ENCODE measurements at regions not wholly inside any gene's neighbourhood (a gene's known extent, or its start where the extent isn't known, plus 50 kb on each side); places are given as distances from the start of the nearest gene placed in this dataset.
"Not testable (repeated sequence)": the region's sequence is repeated elsewhere in the genome, so short reads cannot be mapped to it uniquely, and the experiment has no call there.

DNA sequence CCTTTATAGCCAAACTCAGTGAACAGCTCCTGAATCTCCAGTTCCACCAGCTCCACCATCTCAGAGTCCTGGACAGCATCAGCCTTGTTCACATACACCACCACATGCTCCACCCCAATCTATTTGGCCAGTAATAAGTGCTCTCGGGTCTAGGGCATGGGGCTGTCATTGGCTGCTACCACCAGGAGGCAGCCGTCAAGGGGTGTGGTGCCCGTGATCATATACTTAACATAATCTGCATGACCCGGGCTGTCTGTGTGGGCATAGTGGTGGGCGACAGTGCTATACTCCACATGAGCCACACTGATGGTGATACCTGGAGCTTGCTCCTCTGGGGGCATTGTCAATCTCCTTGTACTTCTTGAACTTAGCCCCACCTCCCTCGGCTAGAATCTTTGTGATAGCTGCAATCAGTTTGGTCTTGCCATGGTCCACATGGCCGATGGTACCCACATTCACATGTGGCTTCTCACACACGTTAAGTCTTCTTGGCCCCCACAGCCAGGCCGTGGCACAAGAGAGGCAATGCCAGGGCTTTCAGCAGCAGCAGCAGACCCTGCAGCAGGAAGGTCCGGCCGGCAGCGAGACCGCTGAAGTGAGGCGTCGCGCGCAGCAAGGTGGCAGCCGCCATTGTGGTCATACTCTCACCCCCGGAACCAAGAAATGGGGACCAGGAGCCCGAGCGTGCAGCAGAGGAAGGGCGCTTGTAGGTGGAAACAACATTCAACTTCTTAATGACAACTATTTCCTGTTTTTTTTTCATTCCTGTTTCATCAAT is 210.3 kb upstream of the WSB1 start:
- in situ Hi-C loops (cut with HindIII; ENCODE audit: low pct_ligation_motif_present, low sequenced_read_pairs): no loop called here
- Histone ChIP-seq H3K27ac (no peak overlapping the region), H3K4me3 (ENCODE audit: low read depth, low read length) (no peak overlapping the region), H3K27me3 (replicated peaks) (no peaks in the 10 kb centered on the region), H3K36me3 (replicated peaks) (no peaks in the 10 kb centered on the region)
- no peak for DNase-seq
- TF ChIP-seq, protein P1, sequence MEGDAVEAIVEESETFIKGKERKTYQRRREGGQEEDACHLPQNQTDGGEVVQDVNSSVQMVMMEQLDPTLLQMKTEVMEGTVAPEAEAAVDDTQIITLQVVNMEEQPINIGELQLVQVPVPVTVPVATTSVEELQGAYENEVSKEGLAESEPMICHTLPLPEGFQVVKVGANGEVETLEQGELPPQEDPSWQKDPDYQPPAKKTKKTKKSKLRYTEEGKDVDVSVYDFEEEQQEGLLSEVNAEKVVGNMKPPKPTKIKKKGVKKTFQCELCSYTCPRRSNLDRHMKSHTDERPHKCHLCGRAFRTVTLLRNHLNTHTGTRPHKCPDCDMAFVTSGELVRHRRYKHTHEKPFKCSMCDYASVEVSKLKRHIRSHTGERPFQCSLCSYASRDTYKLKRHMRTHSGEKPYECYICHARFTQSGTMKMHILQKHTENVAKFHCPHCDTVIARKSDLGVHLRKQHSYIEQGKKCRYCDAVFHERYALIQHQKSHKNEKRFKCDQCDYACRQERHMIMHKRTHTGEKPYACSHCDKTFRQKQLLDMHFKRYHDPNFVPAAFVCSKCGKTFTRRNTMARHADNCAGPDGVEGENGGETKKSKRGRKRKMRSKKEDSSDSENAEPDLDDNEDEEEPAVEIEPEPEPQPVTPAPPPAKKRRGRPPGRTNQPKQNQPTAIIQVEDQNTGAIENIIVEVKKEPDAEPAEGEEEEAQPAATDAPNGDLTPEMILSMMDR (IDR thresholded peaks at IDR 0.05; ENCODE audit: low read depth, low read length, missing control alignments): no peak

DNA sequence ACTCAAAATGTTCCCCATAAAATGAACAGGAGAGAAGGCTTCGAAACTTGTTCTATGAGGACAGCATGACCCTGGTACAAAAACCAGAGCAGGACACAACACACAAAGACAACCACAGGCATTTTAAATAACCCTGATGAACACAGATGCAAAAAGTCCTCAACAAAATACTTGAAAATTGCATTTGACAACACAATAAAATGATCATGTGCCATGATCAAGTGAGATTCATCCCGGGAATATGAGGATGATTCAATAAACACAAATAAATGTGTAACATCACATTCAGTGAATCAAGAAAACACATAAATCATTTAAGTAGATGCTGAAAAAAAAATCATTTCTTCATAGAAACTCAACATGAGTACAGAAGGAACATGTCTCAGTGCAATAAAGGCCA is 208.4 kb upstream of the WSB1 start:
- TF ChIP-seq, protein P1 (IDR thresholded peaks at IDR 0.05; ENCODE audit: low read depth, low read length, missing control alignments): no peak
- H3K27ac ChIP-seq: no peak overlapping the region
- DNase-seq: no peak

DNA sequence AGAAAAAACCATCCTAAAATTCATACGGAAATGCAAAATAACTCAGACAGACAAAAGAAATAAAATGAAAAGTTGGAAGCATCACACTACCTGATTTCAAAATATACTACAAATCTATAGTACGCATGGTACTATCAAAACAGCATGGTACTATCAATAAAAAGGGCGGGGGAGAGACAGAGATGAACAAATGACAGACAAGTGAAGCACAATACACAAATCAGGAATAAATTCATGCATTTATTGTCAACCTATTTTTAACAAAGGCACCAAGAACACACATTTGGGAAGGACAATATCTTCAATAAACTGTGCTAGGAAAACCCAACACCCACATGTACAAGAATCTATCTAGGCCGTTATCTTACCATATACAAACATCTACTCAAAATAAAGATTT is 207.4 kb upstream of the WSB1 start:
- H3K27ac ChIP-seq: no peak overlapping the region
- TF ChIP-seq, protein P1 (IDR thresholded peaks at IDR 0.05; ENCODE audit: low read depth, low read length, missing control alignments): no peak
- H3K27me3 ChIP-seq (replicated peaks): no peaks in the 10 kb centered on the region
- no peak overlapping the region for H3K4me3 ChIP-seq (ENCODE audit: low read depth, low read length)
- no peak for DNase-seq
- in situ Hi-C loops (cut with HindIII; ENCODE audit: low pct_ligation_motif_present, low sequenced_read_pairs): no loop called here
- no peaks in the 10 kb centered on the region for H3K36me3 ChIP-seq (replicated peaks)

More for the DNA sequence above, 208.4 kb upstream of the WSB1 start:
- H3K4me3 ChIP-seq (ENCODE audit: low read depth, low read length): no peak overlapping the region
- H3K27me3 ChIP-seq (replicated peaks): no peaks in the 10 kb centered on the region
- no peaks in the 10 kb centered on the region for H3K36me3 ChIP-seq (replicated peaks)
- in situ Hi-C loops (cut with HindIII; ENCODE audit: low pct_ligation_motif_present, low sequenced_read_pairs): no loop called here

DNA sequence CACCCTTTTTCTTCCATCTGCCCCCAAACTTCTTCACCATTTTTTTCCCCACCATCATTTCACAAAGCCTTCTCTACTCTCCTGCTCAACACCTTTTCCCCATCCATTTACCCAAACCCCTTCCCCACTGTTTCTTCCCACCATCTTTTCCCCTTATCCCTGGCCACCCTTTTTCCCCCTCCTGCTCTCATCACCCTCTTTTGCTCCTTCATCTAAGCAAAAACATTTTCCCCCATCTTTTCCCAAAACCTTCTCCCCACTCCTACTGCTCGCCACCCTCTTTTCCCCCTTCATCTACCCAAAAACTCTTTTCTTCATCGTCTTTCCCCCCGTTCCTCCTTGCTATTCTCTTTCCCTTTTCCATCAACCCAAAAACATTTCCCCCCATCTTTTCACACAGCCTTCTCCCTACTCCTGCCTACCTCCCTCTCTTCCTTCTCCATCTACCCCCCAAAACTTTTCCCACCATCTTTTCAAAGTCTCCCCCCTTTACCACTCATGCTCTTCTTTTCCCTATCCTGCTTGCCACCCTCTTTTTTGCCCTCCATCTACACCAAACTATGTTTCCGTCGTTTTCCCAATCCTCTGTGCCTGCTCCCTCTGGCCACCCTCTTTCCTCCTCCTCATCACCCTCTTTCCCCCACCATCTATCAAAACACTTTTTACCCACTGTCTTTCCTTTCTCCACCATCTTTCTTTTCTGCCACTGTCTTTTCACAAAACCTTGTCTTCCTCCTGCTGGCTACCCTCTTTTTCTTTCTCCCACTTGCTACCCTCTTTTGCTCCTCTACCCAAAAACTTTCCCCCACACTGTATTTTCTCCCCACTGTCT is 205.8 kb upstream of the WSB1 start:
- Histone ChIP-seq H3K27ac (no peak overlapping the region), H3K27me3 (replicated peaks) (no peaks in the 10 kb centered on the region), H3K4me3 (ENCODE audit: low read depth, low read length) (no peak overlapping the region), H3K36me3 (replicated peaks) (no peaks in the 10 kb centered on the region)
- DNase-seq: no peak
- in situ Hi-C loops (cut with HindIII; ENCODE audit: low pct_ligation_motif_present, low sequenced_read_pairs): no loop called here
- TF ChIP-seq, protein P1 (IDR thresholded peaks at IDR 0.05; ENCODE audit: low read depth, low read length, missing control alignments): no peak

DNA sequence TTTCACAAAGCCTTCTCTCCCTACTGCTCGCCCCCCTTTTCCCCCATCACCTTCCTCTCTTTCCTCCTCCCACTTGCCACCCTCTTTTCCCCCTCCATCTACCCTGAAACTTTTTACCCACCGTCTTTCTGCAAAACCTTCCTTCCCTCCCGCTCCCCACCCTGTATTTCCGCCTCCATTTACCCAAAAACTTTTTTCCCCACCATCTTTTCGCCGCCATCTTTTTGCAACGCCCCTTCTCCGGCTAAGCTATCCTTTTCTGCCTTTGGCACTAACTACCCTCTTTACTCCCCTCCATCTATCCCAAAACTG is 205.2 kb upstream of the WSB1 start:
- Histone ChIP-seq H3K36me3 (replicated peaks) (no peaks in the 10 kb centered on the region), H3K27me3 (replicated peaks) (no peaks in the 10 kb centered on the region), H3K27ac (no peak overlapping the region), H3K4me3 (ENCODE audit: low read depth, low read length) (no peak overlapping the region)
- DNase-seq: no peak
- in situ Hi-C loops (cut with HindIII; ENCODE audit: low pct_ligation_motif_present, low sequenced_read_pairs): no loop called here
- TF ChIP-seq, protein P1 (IDR thresholded peaks at IDR 0.05; ENCODE audit: low read depth, low read length, missing control alignments): no peak

DNA sequence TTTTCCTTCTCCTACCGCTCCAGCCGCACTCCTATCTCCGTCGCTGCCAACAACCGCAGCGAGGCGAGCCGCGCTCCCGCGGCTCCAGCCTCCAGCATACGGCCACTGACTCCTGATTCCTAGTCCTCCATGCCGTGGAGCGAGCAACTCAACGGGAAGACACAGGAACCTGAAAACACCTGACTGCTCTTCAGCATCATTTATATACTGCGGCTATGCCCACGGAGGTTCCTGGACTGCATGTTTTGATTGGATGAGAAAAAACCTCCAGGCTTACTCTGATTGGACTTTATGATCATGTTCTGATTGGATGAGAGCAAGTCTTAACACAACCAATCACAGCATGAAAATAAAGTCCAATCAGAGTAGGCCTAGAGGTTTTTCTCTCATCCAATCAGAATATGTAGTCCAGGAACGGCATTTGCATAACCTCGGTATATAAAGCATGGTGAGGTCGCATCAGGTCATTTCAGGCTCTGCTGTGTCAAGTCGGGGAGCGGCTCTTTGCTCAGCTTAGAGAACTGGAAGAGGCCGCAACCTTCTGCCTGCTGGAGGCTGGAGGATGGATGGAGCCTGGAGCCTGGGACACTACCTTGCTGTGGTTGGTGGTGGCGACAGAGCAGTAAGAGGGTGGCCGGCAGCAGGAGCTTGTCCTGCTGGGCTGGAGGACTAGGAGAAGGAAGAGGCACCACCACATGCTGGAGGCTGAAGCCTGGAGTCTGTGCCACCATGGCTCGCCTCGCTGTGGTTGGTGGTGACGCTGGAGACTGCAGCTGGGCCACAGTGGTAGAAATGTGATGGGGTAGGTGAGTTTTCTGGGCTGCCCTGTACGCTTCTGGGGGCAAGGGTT is 204.6 kb upstream of the WSB1 start:
- H3K4me3 ChIP-seq (ENCODE audit: low read depth, low read length); H3K27ac ChIP-seq; H3K27me3 ChIP-seq (replicated peaks); H3K36me3 ChIP-seq (replicated peaks); DNase-seq; in situ Hi-C loops (cut with HindIII; ENCODE audit: low pct_ligation_motif_present, low sequenced_read_pairs): not testable (repeated sequence)

Measured in brain microvascular endothelial cell (primary cell).